KG1 (cell line): ENCODE measurements at regions not wholly inside any gene's neighbourhood (a gene's known extent, or its start where the extent isn't known, plus 50 kb on each side); places are given as distances from the start of the nearest gene placed in this dataset.

Experiments
- DNase-seq: peaks from one replicate; lab custom pipeline; 2025; lab: John Stamatoyannopoulos, UW

- no peak for DNase-seq
Observed at GRCh38 chr1:195394567-195394966, 1213.7 kb downstream of the KCNT2 start.

DNA sequence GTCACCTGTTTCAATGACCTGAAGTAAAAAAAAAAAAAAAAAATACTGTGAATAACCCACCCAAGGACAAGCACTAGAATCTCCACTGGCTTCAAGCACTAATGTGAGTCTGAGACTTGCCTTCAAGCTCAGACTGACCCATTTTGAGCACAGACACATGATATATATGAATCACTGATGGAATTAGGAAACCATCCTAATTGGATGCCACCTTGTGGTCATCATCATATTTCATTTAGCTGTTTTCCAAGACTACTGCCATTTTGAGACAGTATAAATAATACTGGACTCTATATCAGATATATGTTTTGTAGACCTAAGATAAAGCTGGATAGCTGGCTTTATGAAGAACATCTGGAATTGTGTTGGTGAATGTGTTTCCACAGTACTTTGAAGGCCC lies 1232.0 kb downstream of the KCNT2 start:
- DNase-seq = no peak

GRCh38 chr1:195373856-195374255 lies 1234.4 kb downstream of the KCNT2 start:
- no peak for DNase-seq

DNA sequence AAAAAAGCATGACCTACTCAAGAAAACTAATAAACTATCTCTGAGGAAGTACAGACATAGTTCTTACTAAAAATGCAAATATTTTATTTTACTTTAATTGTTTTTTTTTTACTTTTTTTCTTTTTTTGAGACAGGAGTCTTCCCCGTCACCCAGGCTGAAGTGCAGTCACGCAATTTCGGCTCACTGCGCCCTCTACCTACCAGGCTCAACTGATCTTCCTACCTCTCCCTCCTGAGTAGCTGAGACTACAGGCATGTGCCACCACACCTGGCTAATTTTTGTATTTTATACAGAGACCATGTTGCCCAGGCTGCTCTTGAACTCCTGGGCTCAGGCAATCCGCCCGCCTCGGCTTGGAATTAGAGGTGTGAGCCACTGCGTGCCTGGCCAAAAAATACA lies 1263.1 kb downstream of the KCNT2 start:
- no peak for DNase-seq

DNA sequence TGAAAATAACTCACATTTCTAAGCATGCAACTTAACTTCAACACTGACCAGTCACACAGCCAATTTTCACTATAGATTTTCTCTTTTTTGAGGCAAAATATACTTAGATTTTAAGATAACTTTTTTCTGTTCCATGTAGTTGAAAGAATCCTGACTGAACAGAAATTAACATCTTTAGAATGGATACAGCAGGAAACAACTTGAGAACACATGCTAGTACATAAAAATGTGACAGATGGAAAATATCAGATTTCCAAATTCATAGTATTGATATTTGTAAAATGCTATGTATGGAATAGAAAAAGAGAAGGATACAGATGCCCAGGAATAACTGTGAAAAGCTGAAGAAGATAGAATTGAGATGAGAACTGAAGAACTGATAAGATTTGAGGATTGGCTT lies 1270.6 kb downstream of the KCNT2 start:
- no peak for DNase-seq

- DNase-seq = no peak
Observed at GRCh38 chr1:195336812-195337211, 1271.4 kb downstream of the KCNT2 start.

DNA sequence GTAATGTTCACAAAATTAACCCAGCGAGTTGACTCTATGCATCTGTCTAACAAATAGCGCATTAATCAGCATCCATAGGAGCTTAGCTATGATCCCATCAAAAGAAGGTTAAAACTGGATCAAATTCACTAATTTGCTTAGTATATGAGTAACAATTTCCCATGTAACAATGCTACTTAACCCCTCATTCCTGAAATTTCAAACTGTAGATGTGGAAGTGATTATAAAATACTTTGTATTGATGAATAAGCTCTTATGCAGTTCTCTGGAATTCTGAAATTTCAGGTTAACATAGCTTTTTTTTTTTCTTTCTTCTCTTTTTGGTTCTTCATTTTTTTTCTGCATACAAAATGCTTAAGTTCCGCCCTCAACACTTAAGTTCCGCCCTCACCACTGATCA lies 1272.7 kb downstream of the KCNT2 start:
- no peak for DNase-seq

- no peak for DNase-seq
Observed at GRCh38 chr1:195332102-195332501, 1276.1 kb downstream of the KCNT2 start.

DNA sequence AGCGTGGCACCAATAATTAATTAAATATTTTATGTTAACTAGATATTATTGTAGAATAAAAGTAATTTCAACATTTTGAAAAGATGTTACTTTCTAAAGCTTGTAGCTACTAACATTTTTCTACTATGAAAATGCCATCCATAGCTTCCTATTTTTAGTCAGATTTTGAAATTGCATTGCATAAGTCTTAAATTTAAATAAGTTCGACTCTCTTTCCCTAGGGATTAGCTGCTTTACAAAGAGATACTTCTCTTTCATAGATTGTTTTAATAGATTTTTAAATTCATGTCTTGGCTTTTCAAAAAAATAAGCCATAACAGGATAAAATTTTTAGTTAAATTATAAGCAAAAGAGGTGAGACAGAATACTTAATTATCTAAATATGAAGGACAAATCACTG lies 1279.6 kb downstream of the KCNT2 start:
- no peak for DNase-seq

GRCh38 chr1:195328102-195328501 lies 1280.1 kb downstream of the KCNT2 start:
- no peak for DNase-seq

DNA sequence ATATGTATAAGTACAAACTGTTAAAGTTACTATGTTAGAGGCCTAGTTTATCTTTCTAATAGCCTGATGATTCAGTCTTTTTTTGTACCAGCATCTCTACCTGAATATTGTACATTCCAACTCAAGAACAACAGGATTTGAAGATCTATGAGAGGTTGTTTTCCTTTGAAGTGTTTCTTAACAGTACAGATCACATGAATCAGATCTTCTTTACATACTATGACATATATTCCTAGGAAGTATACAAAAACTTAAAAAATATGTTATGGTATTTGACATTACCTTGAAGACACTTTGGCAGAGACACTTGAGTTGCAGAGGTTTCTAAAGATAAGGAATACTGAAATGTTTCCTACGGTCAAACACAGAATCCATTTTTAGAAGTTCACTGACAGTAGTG lies 1280.9 kb downstream of the KCNT2 start:
- DNase-seq = no peak

- DNase-seq = no peak
Observed at GRCh38 chr1:195326325-195326724, 1281.9 kb downstream of the KCNT2 start.

DNA sequence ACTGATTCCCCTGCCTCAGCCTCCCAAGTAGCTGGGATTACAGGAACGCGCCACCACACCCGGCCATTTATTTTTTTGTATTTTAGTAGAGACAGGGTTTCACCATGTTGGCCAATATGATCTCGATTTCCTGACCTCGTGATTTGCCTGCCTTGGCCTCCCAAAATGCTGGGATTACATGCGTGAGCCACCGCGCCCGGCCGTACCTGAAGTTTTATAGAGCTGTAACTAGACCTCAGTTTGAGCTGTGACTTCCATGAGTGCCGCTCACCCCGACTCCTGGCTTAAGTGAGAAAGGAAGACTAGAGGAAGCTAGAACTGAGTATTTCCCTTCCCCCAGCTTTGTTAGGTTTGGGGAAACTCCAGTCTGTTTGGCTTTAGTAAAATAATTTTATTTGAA lies 1283.1 kb downstream of the KCNT2 start:
- no peak for DNase-seq

- DNase-seq = no peak
Observed at GRCh38 chr1:195306281-195306680, 1302.0 kb downstream of the KCNT2 start.

- no peak for DNase-seq
Observed at GRCh38 chr1:195294911-195295310, 1313.3 kb downstream of the KCNT2 start.

DNA sequence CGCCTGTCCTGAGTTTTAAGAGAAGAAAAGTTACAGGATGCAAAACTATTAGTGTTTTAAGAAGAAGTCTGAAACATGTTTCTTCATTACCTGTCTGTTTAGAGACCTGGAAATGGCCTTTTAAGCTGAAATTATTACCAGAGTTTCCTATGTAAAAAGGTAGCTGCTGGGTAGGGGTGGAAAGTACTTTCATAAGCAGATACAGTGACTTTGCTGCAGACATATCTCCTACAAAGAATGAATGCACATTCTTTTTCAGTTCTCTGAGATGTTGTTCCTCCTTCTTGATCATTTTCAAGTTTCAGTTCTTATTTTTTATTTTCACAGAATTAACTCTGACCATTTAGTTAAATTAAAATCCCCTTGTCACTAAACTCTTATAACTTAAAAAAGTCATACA lies 1329.6 kb downstream of the KCNT2 start:
- DNase-seq = no peak

GRCh38 chr1:195275710-195276109 lies 1332.5 kb downstream of the KCNT2 start:
- no peak for DNase-seq

DNA sequence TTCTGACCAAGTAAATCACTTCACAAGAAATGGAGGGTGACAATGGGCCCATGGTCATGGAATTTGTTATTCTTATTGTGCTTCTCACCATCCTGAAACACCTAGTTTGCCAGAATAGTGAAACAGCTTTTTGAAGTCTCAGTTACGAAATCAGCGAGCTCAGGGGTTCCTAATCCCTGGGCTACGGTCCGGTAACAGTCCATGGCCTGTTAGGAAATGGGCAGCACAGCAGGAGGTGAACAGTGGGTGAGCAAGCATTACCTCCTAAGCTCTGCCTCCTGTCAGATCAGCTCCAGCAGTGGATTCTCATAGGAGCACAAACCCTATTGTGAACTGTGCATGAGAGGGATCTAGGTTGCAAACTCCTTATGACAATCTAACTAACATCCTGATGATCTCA lies 1356.3 kb downstream of the KCNT2 start:
- no peak for DNase-seq

DNA sequence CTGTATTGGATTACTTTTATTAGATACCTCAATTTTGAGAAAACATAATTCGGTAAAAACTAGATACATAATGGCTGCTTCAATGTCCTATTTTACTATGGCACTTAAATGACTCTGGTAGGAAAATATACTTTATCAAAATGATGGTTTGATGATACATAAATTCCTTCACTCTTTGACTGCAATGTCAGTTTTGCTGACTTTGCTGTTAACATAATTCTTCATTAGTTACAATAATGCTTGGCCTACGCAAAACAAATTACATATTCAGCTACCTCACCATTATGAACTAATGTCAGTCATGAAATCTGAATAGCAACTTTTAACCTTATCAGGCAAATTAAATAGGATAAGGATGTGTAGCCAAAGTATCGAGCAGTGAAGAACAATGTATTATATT lies 1364.7 kb downstream of the KCNT2 start:
- DNase-seq = no peak

GRCh38 chr1:195241066-195241465 lies 1367.2 kb downstream of the KCNT2 start:
- no peak for DNase-seq

DNA sequence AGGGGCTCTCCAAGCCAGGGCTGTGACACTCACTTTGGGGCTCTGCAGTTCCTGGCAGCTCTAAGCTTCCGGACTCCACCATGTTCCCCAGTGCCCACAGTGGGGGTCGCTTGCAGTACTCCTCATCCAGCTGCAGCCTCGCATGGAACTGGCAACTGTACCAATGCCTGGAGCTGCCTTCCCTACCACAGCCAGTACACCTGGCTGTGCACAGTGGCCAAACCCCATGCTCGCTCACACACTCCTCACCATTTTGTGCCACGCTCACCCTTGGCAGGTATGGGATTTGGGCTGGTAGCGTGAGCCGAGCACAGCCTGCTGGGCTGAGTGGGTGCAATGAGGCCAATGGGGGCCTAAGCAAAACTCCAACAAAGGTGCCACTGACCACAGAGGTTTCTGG lies 1369.9 kb downstream of the KCNT2 start:
- no peak for DNase-seq

DNA sequence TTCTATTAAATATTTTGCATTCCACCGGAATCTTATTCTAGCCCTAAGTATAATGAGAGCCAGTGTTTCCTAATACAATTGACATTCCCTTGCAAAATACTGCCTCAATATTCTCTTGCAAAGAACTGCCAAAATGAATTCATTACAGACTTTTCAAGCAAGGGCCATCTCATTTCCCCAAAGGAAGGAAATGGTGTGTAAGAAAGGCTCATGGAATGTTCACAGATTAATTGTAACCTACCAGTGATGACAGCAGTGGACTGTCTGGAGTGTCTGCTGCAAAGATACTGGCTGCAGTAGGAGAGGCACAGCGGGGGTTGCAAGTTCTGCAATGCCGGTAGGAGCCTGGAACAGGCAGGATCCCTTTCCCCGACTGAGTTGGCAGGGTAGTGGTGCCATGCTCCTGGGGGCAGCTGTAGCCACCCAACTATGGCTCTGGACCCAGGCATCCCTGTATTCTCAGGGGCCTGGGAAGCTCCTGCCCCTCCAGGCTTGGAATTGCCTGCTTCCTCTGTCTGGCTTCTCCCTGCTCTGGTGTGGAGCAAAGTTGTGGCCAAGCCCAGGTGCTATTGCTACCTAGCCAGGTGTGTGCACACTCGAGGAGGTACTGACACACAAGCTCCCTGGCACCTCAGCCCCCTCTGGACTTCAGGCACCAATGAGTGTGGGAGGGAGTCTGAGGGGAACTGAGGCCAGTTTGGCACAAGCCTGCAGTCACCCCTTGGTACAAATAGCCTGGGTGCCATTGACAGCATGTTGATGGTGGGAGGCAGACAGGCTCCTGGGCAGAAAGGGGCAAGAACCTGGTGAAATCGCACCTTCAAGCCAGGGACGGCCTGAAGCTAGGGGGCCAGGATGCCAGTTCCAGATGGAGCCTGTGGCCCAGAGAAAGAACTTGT lies 1371.0 kb downstream of the KCNT2 start:
- DNase-seq = no peak

GRCh38 chr1:195218428-195219212 lies 1389.6 kb downstream of the KCNT2 start:
- no peak for DNase-seq
